Neural progenitor cell (in vitro differentiated cells): ENCODE measurements at regions not wholly inside any gene's neighbourhood (a gene's known extent, or its start where the extent isn't known, plus 50 kb on each side); places are given as distances from the start of the nearest gene placed in this dataset.

ENCODE experiments used
- DNase-seq: peaks from one replicate; pipeline ENCODE4 v3.0.0-alpha.2; 2016; ENCODE audit warnings: low spot score
- H2AFZ ChIP-seq: fragments of 200-600 bp; sonication (generic); replicated peaks from 2 replicates; pipeline ENCODE4 v1.6.1; 2016; ENCODE audit warnings: antibody characterized with exemption
- H3F3A ChIP-seq: fragments of 200-600 bp; sonication (generic); 2 replicates; pipeline ENCODE4 v1.6.1; 2016; ENCODE audit warnings: antibody characterized with exemption, low read depth
- H3K27ac ChIP-seq: fragments of 200-600 bp; sonication (generic); 2 replicates; pipeline ENCODE4 v1.5.1; 2016; ENCODE audit warnings: mild to moderate bottlenecking
- H3K27me3 ChIP-seq: fragments of 200-600 bp; sonication (generic); 2 replicates; pipeline ENCODE4 v1.6.1; 2016; ENCODE audit warnings: mild to moderate bottlenecking, moderate library complexity
- H3K36me3 ChIP-seq: fragments of 200-600 bp; sonication (generic); 2 replicates; pipeline ENCODE4 v1.5.1; 2016
- H3K4me1 ChIP-seq: fragments of 200-600 bp; sonication (generic); 2 replicates; pipeline ENCODE4 v1.6.1; 2016; ENCODE audit warnings: mixed run types
- H3K4me2 ChIP-seq: fragments of 200-600 bp; sonication (generic); 2 replicates; pipeline ENCODE4 v1.6.1; 2016
- H3K4me3 ChIP-seq: fragments of 200-600 bp; sonication (generic); 2 replicates; pipeline ENCODE4 v1.5.1; 2016
- H3K79me2 ChIP-seq: fragments of 200-600 bp; sonication (generic); 2 replicates; pipeline ENCODE4 v1.6.1; 2016; ENCODE audit warnings: low read depth
- H3K9ac ChIP-seq: fragments of 200-600 bp; sonication (generic); 2 replicates; pipeline ENCODE4 v1.6.1; 2016
- H3K9me3 ChIP-seq: fragments of 200-600 bp; sonication (generic); 2 replicates; pipeline ENCODE4 v1.5.1; 2016; ENCODE audit warnings: low read depth
- H4K20me1 ChIP-seq: fragments of 200-600 bp; sonication (generic); 2 replicates; pipeline ENCODE4 v1.6.1; 2016; ENCODE audit warnings: low read depth
- H3K27ac Mint-ChIP-seq: 3 replicates; pipeline ENCODE4 v1.8.0; 2021; ENCODE audit warnings: mixed read lengths
- H3K27me3 Mint-ChIP-seq: 2 replicates; pipeline ENCODE4 v1.8.0; 2022; ENCODE audit warnings: low read depth, mild to moderate bottlenecking, inconsistent platforms, moderate library complexity, mixed read lengths; ENCODE audit not compliant: insufficient read depth
- H3K36me3 Mint-ChIP-seq: 3 replicates; pipeline ENCODE4 v1.8.0; 2021; ENCODE audit warnings: mixed read lengths
- H3K4me1 Mint-ChIP-seq: 3 replicates; pipeline ENCODE4 v1.8.0; 2021; ENCODE audit warnings: mixed read lengths
- H3K4me3 Mint-ChIP-seq: 3 replicates; pipeline ENCODE4 v1.8.0; 2021; ENCODE audit warnings: mild to moderate bottlenecking, moderate library complexity, mixed read lengths
- H3K9me3 Mint-ChIP-seq: 3 replicates; pipeline ENCODE4 v1.8.0; 2020; ENCODE audit warnings: mixed read lengths
- EZH2 ChIP-seq: fragments of 200-600 bp; sonication (generic); IDR thresholded peaks from 2 replicates; pipeline ENCODE4 v1.6.1; 2017; ENCODE audit warnings: antibody characterized with exemption, mild to moderate bottlenecking, moderate library complexity
- EZH2phosphoT487 ChIP-seq: fragments of 200-600 bp; sonication (generic); IDR thresholded peaks from 2 replicates; pipeline ENCODE4 v1.6.1; 2017; ENCODE audit warnings: antibody characterized with exemption
- TF ChIP-seq, protein P1 (sequence below): fragments of 200-600 bp; sonication (generic); IDR thresholded peaks from 2 replicates; pipeline ENCODE4 v1.5.1; 2017; ENCODE audit warnings: antibody characterized with exemption, mild to moderate bottlenecking

DNA sequence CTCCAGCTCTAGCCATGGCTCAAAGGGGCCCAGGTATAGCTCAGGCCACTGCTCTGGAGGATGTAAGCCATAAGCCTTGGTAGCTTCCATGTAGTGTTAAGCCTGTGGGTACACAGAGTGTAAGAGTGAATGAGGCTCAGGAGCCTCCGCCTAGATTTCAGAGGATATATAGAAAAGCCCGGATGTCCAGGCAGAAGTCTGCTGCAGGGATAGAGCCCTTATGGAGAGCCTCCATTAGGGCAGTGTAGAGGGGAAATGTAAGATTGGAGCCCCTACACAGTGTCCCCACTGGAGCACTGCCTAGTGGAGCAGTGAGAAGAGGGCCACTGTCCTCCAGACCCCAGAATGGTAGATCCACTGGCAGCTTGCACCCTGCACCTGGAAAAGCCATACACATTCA, 240.8 kb upstream of the KLF14 start:
- H4K20me1 ChIP-seq, result no peaks in the 10 kb centered on the region
- H3F3A ChIP-seq, result no peaks in the 10 kb centered on the region
- TF ChIP-seq, protein P1, sequence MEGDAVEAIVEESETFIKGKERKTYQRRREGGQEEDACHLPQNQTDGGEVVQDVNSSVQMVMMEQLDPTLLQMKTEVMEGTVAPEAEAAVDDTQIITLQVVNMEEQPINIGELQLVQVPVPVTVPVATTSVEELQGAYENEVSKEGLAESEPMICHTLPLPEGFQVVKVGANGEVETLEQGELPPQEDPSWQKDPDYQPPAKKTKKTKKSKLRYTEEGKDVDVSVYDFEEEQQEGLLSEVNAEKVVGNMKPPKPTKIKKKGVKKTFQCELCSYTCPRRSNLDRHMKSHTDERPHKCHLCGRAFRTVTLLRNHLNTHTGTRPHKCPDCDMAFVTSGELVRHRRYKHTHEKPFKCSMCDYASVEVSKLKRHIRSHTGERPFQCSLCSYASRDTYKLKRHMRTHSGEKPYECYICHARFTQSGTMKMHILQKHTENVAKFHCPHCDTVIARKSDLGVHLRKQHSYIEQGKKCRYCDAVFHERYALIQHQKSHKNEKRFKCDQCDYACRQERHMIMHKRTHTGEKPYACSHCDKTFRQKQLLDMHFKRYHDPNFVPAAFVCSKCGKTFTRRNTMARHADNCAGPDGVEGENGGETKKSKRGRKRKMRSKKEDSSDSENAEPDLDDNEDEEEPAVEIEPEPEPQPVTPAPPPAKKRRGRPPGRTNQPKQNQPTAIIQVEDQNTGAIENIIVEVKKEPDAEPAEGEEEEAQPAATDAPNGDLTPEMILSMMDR, result no peak
- TF ChIP-seq EZH2, result no peak
- no peak for TF ChIP-seq EZH2phosphoT487
- H3K9me3 ChIP-seq, result no peaks in the 10 kb centered on the region
- no peaks in the 10 kb centered on the region for H3K79me2 ChIP-seq
- no peak for DNase-seq
- H3K4me1 ChIP-seq, result peaks cover 9% of the 10 kb centered on the region
- no peak overlapping the region for H2AFZ ChIP-seq
- Mint-ChIP-seq H3K27ac (no peak overlapping the region), H3K27me3 (no peaks in the 10 kb centered on the region), H3K9me3 (peaks cover 25% of the 10 kb centered on the region), H3K36me3 (peaks cover 11% of the 10 kb centered on the region), H3K4me3 (no peak overlapping the region), H3K4me1 (peaks cover 10% of the 10 kb centered on the region)
- H3K36me3 ChIP-seq, result no peaks in the 10 kb centered on the region
- H3K27ac ChIP-seq, result no peak overlapping the region
- H3K4me3 ChIP-seq, result no peak overlapping the region
- no peak overlapping the region for H3K9ac ChIP-seq
- no peak overlapping the region for H3K4me2 ChIP-seq
- H3K27me3 ChIP-seq, result no peaks in the 10 kb centered on the region

DNA sequence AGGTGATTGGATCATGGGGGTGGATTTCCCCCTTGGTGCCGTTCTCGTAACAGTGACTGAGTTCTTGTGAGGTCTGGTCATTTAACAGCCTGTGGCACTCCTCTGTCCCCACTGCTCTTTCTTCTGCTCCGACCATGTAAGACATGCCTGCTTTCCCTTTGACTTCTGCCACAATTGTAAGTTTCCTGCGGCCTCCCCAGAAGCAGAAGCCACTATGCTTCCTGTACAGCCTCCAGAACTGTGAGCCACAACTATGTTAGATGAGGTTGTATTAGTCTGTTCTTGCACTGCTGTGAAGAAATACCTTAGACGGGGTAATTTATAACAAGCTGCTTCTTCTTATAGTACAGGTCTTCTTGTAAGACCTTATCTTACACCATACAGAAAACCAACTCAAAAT, 241.7 kb upstream of the KLF14 start:
- Histone ChIP-seq H3K4me3 (no peak overlapping the region), H3K79me2 (no peaks in the 10 kb centered on the region), H4K20me1 (no peaks in the 10 kb centered on the region), H3F3A (no peaks in the 10 kb centered on the region), H2AFZ (no peak overlapping the region), H3K9me3 (no peaks in the 10 kb centered on the region), H3K4me1 (peaks cover 9% of the 10 kb centered on the region), H3K9ac (no peak overlapping the region), H3K4me2 (no peak overlapping the region), H3K27me3 (no peaks in the 10 kb centered on the region), H3K27ac (no peak overlapping the region), H3K36me3 (no peaks in the 10 kb centered on the region)
- peaks cover 25% of the 10 kb centered on the region for H3K9me3 Mint-ChIP-seq
- peaks cover 10% of the 10 kb centered on the region for H3K4me1 Mint-ChIP-seq
- DNase-seq, result no peak
- H3K27me3 Mint-ChIP-seq, result no peaks in the 10 kb centered on the region
- H3K27ac Mint-ChIP-seq, result no peak overlapping the region
- H3K36me3 Mint-ChIP-seq, result peaks cover 11% of the 10 kb centered on the region
- TF ChIP-seq, protein P1, result no peak
- TF ChIP-seq EZH2phosphoT487, result no peak
- no peak for TF ChIP-seq EZH2
- no peak overlapping the region for H3K4me3 Mint-ChIP-seq

DNA sequence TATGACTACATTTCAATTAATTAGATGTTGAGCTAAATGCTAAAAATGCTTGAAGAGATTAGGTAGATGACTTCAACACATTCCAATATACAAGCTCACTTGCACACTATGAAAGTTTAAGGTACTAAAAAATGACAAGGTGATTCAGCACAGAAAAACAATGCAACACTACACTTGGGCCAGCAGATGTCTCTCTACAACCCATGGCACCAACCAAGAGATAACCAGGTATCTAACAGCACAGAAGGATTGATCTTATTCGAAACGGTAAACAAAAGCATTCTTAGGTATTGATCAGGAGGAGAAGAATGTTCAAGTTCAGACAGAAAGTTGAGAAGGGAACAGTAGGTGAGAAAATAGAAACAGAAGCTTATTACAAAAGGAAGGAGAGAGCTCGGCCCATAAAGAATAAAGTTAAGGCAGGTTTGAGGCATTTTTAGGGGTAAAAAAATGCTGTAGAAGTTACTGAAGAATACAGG, 248.2 kb upstream of the KLF14 start:
- no peak for TF ChIP-seq EZH2phosphoT487
- TF ChIP-seq, protein P1, result peak; percentile 82

More for the DNA sequence above, 248.2 kb upstream of the KLF14 start:
- H3K79me2 ChIP-seq, result no peaks in the 10 kb centered on the region
- H4K20me1 ChIP-seq, result no peaks in the 10 kb centered on the region
- no peaks in the 10 kb centered on the region for H3F3A ChIP-seq
- H3K27me3 ChIP-seq, result no peaks in the 10 kb centered on the region
- H3K4me2 ChIP-seq, result no peak overlapping the region
- no peak overlapping the region for H2AFZ ChIP-seq
- no peaks in the 10 kb centered on the region for H3K36me3 Mint-ChIP-seq
- no peak overlapping the region for H3K9ac ChIP-seq
- H3K4me1 ChIP-seq, result peaks cover 9% of the 10 kb centered on the region
- H3K4me3 ChIP-seq, result no peak overlapping the region
- H3K27ac Mint-ChIP-seq, result no peak overlapping the region
- no peak overlapping the region for H3K27ac ChIP-seq
- H3K36me3 ChIP-seq, result no peaks in the 10 kb centered on the region
- peak; percentile 53 for DNase-seq
- no peaks in the 10 kb centered on the region for H3K9me3 ChIP-seq
- no peaks in the 10 kb centered on the region for H3K27me3 Mint-ChIP-seq
- H3K4me1 Mint-ChIP-seq, result peaks cover 10% of the 10 kb centered on the region
- H3K9me3 Mint-ChIP-seq, result no peaks in the 10 kb centered on the region
- no peak overlapping the region for H3K4me3 Mint-ChIP-seq
